Hematopoietic multipotent progenitor cell (in vitro differentiated cells): ENCODE measurements at regions not wholly inside any gene's neighbourhood (a gene's known extent, or its start where the extent isn't known, plus 50 kb on each side); places are given as distances from the start of the nearest gene placed in this dataset.
A peak's percentile ranks its signal among the peaks of the same experiment; 100 is the strongest.
"Not testable (repeated sequence)": the region's sequence is repeated elsewhere in the genome, so short reads cannot be mapped to it uniquely, and the experiment has no call there.

Experiments
- DNase-seq, 3 donors: peaks; one replicate each; pipeline ENCODE4 v3.0.0-alpha.2; 2011 to 2015; ENCODE audit warnings: low read depth in 2 of 3, low spot score in 2 of 3

DNA sequence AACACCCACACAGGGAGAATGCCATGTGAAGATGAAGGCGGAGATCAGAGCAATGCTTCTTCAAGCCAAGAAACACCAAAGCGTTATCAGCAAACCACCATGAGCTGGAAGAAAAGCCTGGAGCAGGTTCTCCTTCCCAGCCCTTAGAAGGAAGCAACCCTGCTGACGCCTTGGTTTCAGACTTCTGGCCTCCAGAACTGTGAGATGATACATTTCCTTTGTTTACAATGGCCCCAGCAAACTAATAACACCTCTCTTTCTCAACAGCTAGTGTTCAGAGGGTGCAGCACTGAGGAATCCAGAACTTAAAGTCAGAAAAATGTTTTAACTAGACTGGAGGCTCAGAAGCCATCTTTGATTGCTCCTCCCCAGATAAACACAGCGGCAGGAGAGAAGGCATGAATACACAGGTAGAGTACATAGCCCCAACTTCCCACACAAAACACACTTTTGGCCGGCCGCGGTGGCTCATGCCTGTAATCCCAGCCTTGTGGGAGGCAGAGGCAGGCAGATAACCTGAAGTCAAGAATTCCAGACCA is 132.4 kb upstream of the LPP start:
- no peak for DNase-seq

DNA sequence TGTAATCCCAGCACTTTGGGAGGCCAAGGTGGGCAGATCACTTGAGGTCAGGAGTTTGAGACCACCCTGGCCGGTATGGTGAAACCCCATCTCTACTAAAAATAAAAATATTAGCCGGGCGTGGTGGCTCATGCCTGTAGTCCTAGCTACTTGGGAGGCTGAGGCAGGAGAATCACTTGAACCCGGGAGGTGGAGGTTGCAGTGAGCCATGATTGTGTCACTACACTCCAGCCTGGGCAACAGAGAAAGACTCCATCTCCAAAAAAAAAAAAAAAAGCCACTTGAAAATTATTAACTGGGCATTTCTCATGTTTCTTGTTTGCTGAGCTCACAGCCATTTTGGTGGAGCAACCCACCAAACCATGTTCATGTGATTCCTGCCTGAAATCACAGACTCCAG is 131.1 kb upstream of the LPP start:
- DNase-seq = not testable (repeated sequence)

DNA sequence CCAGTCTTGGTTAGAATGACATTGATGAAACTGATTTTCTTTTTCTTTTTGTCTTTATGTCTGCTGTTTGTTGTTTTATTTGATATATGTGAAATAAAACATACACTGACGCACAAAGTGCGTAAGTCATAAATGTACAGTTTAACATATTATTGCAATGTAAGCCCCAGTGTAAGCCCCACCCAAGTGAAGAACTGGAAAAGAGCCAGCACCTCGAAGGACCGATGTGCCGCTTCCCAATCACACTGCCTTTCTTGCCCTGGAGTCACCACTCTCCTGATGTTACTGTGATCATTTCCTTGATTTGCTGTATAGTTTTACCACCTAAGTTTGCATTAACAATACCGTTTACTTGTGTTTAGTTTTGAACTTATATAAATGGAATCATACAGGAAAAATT is 128.4 kb upstream of the LPP start:
- no peak for DNase-seq

DNA sequence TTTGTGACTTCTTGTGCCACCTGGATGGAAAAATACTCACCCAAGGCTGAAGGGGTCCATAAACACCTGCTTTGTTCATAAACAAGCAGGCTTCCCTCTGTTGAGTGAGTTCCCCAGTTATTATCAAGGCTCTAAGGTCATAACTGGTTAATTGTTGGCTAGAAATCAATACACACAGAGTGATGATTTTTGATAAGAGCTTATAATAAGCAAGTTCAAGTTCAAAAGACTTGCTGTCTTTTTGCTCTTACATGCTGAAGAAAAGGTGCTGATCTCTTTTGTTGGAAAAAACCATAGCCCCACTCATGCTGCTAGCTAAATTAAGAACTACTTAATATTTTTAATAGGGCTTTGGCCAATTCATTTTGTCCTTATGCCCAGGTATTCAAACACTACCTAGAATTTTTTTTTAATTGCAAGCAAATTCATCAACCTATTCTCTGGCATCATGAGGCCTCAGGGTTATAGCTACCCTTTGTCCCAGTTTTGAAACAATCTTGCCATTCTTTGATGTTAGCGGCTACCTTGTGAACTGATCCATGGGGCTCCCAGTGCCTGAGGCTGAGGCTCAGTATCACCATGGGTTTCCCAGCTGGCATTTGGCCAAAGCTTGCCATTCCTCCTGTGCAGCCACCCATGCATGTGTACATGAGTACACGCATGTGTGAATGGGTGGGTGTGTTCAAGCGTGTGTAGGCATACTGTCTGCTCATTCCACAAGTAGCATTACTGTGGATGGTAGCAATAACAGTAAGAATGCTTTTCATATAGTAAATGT is 127.6 kb upstream of the LPP start:
- DNase-seq = no peak

DNA sequence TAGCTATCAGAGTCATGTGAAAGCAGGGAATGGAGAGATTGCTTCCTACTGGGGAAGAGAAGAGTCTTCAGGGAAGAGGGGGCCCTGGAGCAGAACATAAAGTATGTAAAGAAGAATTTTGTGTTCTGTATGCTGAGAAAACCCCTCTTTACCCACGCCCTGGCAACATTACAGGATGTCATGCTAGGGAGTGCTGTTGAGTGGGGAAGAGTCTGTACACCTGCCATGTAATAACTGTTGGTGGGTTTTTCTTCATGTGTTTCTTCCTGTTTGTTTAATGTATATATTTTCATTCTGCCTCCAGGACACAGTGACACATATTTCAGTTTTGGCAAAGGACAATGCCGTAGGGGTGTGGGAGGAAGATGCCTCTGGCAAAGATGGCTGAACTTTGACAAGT is 122.8 kb upstream of the LPP start:
- no peak for DNase-seq

DNA sequence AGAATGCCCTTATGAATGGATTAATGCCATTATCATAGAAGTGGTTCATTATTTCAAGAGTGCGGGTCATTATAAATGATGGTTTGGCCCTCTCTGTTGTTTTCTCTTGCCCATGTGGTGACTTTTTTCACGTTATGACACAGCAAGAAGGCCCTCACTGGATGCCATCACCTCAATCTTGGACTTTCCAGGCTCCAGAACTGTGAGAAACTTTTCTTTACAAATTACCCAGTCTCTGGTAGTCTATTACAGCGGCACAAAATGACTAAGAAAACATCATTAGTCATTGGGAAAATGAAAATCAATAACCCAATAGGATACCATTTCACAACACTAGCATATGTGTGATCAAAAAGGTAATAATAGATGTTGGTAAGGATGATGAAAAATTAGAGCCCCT is 119.0 kb upstream of the LPP start:
- DNase-seq = no peak

DNA sequence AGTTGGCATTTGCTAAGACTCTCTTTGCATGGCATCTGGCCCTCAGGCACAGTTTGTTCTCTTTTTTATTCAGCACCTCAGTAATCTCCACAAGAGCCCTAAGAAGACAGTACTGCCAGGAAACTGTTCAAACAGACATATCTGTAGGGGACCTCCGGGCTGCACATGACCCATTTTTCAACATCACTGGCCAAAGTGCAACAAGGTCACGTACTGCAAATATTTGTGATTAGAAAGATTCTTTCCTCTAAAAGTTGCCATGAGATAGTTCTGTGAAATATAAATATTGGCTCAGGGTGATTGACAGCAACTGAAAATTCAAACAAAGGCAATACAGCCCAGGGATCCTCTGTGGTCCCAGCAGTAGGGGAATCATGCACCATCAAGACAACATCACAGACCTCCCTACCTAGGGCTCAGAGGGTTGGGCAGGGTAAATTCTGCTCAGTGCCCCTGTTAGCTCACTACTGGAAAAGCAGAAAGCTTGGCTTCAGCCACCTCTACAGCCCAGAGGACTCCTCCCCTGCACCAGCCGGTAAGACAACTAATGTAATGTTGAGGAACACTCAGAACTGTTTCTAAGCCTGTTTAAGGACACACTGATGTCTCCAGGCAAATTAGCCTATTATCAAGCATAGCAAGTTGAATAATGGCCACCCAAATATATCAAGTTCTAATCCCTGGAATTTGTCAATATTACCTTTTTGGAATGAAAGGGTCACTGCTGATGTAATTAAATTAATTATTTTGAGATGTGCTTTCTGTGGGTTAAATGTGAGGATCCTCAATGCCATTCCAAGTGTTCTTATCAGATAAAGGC is 117.4 kb upstream of the LPP start:
- no peak for DNase-seq

DNA sequence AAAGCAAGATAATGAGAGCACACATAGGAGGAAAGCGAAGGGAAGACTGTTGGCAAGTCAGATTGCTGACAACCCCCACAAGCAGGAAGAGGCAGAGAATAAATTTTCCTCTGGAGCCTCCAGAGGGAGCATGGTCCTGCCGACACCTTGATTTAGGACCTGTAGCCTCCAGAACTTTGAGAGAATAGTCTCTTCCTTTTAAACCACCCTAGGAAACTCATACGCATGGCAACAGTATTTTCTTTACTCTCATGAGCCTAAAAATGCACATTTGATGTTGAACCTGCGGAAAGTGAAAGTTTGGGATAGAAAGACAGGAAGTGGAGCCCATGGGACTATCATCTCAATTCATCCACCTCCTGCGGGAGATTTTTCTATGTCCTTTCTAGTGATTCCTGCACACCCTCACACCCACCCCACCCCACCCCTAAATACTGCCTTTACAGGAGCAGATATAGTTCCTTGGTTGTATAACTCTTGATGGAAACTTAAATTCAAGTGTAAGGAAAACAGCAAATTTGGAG is 116.7 kb upstream of the LPP start:
- no peak for DNase-seq

DNA sequence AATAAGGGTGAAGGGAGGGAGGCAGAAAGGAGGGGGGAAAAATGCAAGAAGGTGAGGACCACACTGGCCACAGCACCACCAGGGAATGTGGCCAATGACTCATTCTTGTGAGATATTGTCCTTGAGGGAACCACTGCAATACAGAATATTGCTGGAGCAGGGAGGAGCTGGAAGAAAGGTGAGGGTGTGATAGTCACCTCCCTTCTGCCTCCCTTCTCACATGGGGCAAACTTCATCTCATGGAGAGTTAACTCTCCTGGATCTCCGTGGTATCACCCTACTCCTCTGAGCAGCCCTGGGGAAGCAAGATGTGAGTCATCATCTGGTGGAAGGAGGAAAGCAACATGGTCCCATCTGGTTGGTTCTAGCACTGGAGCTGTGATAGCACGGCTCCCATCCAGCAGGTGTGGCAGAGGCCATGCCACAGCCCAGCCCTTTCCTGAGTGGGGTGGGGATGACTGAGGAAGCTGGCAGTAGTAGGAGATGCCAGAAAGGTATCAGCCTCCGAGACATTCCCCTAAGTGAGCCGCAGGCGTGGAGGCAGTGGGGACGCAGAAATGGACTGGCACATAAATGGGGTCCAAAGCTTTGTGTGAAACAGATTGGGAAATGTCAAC is 115.9 kb upstream of the LPP start:
- DNase-seq = no peak

DNA sequence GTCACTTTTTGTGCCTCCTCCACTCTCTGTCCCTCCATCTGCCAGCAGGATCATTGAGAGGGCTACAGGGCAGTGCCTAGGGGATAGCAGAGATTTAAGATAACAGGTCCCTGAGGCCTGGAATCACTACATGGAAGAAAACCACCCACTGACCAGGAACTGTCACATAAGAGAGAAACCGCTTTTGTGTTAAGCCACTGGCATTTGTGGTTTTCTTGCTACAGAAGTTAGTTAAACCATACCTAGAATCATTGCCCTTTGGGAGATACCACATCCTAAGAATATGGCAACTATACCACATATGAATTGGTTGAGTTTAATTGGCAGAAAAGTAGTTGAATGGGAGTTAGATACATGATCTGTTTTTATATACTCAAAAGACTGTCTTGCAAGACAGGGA is 112.8 kb upstream of the LPP start:
- DNase-seq = no peak

DNA sequence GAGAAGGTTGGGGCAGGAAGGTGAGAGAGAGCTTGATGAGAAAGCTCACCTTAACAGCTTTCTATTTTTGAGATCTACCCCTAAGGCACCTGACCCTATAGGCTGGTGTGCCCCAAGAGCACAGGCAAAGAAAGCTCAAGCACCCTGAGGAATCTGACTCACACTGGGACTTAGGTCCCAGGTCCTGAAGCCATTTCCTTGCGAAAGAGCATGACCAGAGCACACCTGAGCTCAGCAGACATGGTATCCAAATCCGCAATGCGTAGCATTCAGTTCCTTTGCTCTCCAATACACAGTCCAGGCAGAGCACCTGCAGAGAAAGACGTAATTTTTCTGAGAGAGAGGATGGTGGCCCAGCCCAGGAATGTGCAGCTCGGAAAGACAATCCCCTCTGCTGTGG is 112.1 kb upstream of the LPP start:
- no peak for DNase-seq

DNA sequence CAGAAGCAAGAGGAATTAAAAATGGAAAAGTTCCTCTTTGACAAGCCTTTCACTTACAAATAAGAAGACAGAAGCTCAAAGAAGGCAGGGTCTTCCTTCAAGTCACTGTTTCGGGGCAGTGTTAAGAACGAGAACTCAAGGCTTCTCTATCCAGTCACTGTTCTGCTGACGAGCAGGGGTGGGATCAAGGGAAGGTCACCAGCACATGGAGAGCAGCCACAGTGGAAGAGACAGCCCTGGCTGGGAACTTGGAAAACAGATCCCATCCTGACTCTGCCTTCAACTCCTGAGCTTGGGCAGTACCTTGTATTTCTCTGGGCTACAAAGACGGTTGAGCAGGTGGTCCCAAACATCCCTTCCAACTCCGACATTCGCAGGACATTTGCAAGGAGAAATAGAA is 111.5 kb upstream of the LPP start:
- no peak for DNase-seq

DNA sequence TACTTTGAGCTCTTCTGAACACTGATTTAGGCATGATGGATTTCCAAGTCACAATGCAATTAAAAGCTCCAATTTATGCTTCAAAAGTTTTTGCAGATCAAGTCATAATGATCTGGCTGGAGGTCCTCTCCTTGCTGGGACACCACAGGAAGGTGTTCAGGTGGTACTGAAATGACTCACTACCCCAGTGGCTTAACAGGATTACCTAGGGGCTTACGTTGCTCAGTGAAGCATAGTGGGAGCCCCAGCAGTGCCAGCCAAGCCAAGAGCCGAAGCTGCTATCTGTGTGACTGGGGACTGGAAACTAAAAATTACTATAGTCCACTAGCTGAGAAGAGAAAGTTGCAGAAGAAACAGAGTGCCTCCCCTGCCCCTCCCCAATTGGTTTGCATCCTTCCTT is 110.1 kb upstream of the LPP start:
- DNase-seq = no peak

DNA sequence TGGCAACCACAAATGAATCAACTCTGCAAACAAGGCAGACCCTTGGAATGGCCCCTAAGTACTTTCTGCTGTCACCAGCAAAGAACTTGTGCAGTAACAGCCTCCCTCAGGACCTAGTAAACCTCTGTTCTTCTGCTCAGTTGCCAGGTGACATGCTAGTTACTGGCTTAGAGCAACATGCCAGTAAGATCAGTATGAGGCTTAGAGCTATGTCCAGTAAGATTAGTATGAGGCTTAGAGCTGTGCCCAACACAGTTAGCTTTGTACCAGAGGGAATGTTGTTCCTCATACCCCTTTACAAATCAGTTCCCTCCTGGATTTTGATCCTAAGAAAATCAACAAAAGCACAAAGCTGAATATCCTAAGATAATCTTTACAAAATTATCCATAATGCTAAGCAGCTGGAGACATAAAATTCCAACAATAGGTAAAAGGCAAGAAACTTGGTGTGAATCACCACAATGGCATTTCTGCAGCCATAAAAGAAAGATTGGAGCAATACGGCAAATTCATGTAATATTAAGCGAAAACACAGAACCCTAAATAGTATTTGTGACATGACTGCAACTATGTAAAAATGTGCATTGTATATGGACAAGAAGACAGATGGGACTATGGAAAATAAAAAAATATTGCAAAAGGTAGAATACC is 107.3 kb upstream of the LPP start:
- no peak for DNase-seq

DNA sequence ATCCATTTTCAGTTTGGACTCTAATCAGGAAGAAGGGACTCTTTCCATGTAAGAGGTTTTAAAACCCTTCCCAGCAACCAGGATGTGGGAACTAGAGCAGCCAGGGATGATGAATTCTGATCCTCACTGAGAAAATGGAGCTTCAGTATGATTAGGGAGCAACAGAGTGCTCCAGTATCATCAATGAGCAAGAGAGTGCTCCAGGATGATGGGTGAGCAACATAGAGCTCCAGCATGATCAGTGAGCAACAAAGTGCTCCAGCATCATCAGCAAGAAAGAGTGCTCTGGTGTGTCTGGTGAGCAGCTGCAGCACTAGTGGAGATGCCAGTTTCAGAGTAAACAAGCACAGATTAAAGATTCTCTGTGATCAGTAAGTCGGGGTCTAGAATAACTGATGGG is 106.4 kb upstream of the LPP start:
- no peak for DNase-seq

DNA sequence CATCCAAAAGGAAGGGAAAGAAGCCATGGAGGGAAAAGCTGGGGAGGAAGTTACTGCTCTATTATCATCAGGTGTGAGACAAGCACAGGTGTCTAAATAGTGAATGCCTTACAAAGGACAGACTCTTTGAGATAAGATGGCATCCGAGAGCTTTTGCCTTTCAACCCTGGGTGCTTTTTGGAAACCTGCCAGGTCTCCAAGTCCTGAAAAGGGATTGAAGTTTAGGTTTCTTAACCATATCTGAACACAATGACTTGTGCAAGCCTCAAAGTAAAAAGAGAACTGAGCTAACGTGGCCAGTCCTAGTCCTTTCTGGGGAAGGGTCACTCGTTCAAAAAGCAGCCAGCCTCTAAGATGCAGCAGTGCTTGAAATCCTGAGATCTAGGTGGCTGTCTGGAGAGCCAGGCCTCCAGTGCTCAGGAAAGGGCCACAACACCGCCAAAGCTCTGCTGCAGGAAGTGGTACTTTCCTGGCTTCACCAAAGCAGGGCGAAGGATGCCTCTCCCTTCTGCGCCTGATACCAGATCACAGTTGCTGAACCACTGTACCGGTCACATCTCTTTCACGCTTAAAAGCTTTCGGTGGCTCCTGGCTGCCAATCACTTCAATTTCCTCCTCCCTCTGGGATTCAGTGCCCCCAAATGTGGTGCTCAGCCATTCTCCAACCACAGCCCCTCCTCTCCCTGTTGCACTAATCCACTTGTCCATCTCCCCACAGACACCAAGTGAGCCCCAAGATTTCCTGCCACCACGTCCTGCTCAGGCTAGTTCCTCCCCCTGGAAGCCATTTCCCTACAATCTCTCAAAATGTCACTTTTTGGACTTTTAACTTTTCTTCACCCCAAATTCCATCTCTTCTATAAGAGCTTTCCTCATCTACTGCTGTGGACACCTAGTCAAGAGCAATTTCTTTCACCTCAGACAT is 104.1 kb upstream of the LPP start:
- peak in 2 of 3 donors; percentile 11 to 33 for DNase-seq

DNA sequence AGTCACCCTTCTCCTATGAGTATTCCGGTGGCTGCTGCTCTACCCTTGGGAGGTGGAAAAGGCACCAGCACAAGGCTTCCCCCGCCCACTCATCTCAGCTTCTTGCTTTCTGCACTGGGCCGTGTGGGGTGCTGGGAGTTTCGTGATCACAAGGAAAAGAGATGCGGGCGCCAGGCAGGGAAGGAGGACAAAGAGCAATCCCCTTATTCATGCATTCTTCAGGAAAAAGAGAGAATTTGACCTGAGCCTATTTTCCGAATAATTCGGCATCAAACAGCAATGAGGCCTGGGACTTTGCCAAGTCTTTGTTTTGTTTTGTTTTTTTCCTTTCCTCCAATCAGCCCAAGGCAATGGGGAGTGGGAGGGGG is 102.2 kb upstream of the LPP start:
- DNase-seq = no peak

DNA sequence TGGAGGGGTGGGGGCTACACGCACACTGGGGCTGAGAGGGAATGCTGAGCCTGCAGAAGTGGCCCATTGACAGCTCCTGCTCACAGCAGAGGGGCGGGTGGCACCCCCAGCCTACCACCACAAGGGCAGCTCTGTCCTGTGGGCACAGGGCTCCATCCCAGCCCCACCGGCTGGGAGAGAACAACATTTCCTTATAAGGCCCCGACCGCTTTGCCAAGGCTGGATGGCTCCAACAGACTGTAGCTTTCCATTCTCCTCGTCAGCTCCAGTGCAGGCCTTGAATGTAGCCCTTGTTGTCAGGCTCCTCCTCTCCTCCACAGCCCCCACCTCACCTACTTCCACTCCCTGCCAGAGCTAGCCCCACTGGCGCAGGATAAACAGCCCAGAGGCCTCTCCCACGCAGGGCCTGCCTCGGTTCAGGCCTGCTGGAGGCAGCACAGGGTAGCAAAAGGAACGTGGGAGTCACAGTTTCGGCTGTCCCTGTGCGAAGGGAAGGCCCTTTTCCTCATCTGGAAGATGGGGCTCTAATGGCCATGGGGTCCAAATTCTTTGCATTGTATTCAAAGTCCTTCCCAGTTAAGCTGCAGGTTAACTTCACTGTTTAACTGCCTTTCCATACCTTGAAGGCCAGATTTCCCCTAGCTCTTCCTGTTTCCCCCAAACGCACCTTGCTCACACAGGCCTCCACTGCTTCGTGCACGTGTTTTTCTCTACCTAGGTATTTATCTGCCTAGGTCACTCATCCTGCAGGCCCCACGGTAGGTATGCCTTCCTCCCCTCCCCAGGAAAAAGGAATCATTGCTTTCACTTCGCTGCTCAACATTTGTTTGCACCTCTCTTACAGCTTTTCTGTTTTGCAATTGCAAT is 101.6 kb upstream of the LPP start:
- DNase-seq = no peak

DNA sequence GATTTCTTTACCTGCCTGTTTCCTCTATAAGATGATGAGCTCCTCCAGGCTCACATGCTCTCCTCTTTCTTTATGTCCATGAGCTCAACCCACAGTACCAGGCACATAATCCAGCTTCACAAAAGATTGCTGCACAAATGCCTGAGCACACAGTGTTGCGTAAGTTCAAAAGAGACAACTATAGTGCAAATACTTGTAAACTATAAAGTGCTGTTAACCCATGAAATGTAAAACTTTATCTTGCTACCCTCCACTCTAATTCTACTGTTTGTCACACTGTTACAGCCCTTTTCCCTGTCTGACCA is 101.0 kb upstream of the LPP start:
- no peak for DNase-seq
